HG03439 (cell line): ENCODE measurements at regions not wholly inside any gene's neighbourhood (a gene's known extent, or its start where the extent isn't known, plus 50 kb on each side); places are given as distances from the start of the nearest gene placed in this dataset.
"Not testable (repeated sequence)": the region's sequence is repeated elsewhere in the genome, so short reads cannot be mapped to it uniquely, and the experiment has no call there.

Experiments
- ATAC-seq: cut with Tn5 transposase; IDR thresholded peaks from one replicate; pipeline ENCODE4 v1.9.1; 2021; ENCODE audit warnings: mild to moderate bottlenecking, moderate library complexity; ENCODE audit not compliant: unreplicated experiment

- ATAC-seq, result no peak
Measured at GRCh38 chr16:65716737-65717700, 595.2 kb upstream of the CDH11 start.

- no peak for ATAC-seq
Measured at GRCh38 chr16:65713181-65713808, 591.4 kb upstream of the CDH11 start.

- ATAC-seq, result no peak
Measured at GRCh38 chr16:65710107-65710506, 588.2 kb upstream of the CDH11 start.

GRCh38 chr16:65704866-65705265 is 583.0 kb upstream of the CDH11 start:
- no peak for ATAC-seq

- ATAC-seq, result no peak
Measured at GRCh38 chr16:65702707-65703402, 581.0 kb upstream of the CDH11 start.

GRCh38 chr16:65700596-65700995 is 578.7 kb upstream of the CDH11 start:
- ATAC-seq, result no peak

GRCh38 chr16:65698791-65699321 is 577.0 kb upstream of the CDH11 start:
- ATAC-seq, result no peak

- ATAC-seq, result no peak
Measured at GRCh38 chr16:65697521-65697920, 575.7 kb upstream of the CDH11 start.

GRCh38 chr16:65697065-65697464 is 575.2 kb upstream of the CDH11 start:
- no peak for ATAC-seq

GRCh38 chr16:65691846-65692245 is 570.0 kb upstream of the CDH11 start:
- ATAC-seq, result not testable (repeated sequence)

- ATAC-seq, result no peak
Measured at GRCh38 chr16:65689726-65690125, 567.9 kb upstream of the CDH11 start.

- no peak for ATAC-seq
Measured at GRCh38 chr16:65688301-65688700, 566.4 kb upstream of the CDH11 start.

GRCh38 chr16:65684230-65684629 is 562.4 kb upstream of the CDH11 start:
- no peak for ATAC-seq

- ATAC-seq, result no peak
Measured at GRCh38 chr16:65681406-65681805, 559.5 kb upstream of the CDH11 start.

- ATAC-seq, result no peak
Measured at GRCh38 chr16:65679785-65680184, 557.9 kb upstream of the CDH11 start.

- ATAC-seq, result no peak
Measured at GRCh38 chr16:65675161-65675560, 553.3 kb upstream of the CDH11 start.

- ATAC-seq, result no peak
Measured at GRCh38 chr16:65672960-65673359, 551.1 kb upstream of the CDH11 start.

- no peak for ATAC-seq
Measured at GRCh38 chr16:65671071-65671470, 549.2 kb upstream of the CDH11 start.

- ATAC-seq, result no peak
Measured at GRCh38 chr16:65668064-65668595, 546.3 kb upstream of the CDH11 start.

- no peak for ATAC-seq
Measured at GRCh38 chr16:65667011-65667578, 545.2 kb upstream of the CDH11 start.
